NCI-H446 (cell line): ENCODE measurements at regions not wholly inside any gene's neighbourhood (a gene's known extent, or its start where the extent isn't known, plus 50 kb on each side); places are given as distances from the start of the nearest gene placed in this dataset.
"Not testable (repeated sequence)": the region's sequence is repeated elsewhere in the genome, so short reads cannot be mapped to it uniquely, and the experiment has no call there.

ENCODE experiments used
- DNase-seq, 2 experiments: peaks; one replicate each; lab custom pipeline; 2025; lab: John Stamatoyannopoulos, UW

DNA sequence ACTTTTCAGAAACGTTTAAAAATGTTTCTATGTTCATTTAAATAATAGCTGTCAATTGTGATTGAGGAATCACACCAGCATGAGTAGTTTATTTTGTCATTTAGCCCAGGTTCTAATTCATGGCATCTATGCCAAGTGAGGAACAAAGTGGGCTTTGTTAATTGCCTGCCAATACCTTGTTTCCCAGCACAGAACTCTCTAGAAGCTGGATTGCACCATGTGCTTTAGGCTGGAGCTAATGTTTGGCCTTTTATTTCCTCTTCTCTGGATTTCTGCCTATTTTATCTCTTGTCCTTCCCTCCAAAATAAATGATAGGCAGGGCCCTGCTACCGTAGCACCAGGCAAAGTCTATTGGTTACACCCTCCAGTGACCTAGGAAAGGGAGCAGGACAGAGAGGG lies 109.9 kb upstream of the ITGB1 start:
- DNase-seq = no peak

DNA sequence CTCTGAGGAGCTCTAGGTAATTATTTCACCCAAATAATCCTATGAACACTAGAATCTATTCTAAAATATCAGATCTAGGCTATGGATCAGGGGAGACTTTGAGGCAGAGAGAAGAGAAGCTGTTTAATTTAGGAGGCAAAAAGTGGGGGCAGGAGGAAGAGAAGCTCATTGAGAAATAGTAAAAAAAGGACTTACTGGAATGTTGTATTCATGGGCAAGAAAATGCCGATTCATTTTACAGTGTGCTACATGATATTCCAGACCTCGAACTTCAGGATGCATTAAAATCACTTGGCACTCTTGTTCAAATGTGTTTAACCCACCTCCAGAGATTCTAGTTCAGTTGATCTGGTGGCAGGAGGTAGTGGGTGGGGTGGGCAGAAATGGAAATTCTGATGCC lies 109.5 kb upstream of the ITGB1 start:
- DNase-seq = no peak

DNA sequence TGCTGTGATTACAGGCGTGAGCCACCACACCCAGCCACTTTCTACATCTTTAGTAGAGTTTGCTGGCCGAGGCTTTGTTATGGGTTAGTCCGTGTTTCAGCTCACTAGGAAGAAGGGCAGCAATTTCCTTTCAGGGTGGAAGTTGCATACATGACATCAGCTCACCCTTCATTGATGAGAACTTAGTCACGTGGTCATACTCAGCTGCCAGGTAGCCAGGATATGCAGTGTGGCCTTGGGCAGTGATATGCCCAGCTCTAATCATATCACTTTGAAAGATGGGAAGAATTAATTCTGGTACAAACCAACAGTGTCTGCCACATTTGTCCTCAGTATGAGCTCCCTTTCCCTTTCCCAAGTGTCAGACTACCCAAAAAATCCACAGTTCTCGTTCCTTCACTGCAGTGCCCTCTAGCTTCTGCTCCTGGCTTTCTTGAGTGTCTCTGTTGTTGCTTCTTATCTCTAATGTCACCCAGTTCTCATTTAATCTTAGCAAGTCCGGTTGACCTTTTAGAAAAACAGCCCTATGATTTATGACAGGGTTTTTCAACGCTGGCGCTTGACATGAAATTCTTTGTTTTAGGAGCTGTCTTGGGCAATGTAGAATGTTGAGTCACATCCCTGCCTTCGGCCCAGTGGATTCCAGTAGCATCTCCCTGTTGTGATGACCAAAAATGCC lies 108.7 kb upstream of the ITGB1 start:
- no peak for DNase-seq

DNA sequence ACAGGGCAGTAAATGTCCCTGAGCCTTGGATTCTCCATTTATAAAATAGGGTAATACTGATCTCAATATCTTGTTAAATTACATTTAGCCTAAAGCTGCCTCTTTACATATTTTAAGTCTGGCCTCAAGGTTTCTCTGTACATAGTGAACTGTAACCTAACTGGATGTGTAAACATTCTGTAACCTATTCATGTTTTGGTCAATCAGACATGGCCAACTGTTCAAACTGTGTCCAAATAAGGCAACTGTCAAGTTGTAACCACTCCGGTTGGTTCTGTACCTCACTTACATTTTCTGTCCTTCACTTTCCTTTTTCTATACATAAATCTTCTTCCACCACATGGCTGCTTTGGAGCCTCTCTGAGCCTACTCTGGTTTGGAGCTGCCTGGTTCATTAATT lies 107.1 kb upstream of the ITGB1 start:
- DNase-seq = no peak

DNA sequence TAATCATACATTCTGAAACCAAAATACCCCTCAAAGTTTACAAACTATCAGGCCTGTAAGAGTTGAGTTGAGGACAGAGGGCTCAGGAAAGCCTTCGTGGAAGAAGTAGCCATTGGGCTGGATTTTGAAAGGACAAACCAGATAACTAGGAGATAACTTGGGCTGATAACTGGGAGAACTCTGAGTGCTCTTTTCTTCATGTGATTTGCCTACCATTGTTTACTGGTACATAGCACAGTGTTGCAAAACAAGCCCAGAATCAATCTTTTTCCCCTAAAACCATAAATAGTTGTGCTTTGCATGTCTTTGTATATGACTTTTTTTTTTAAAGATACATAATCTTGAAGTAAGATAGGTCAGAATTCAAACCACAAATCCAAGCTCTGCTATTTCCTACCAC lies 106.7 kb upstream of the ITGB1 start:
- no peak for DNase-seq

DNA sequence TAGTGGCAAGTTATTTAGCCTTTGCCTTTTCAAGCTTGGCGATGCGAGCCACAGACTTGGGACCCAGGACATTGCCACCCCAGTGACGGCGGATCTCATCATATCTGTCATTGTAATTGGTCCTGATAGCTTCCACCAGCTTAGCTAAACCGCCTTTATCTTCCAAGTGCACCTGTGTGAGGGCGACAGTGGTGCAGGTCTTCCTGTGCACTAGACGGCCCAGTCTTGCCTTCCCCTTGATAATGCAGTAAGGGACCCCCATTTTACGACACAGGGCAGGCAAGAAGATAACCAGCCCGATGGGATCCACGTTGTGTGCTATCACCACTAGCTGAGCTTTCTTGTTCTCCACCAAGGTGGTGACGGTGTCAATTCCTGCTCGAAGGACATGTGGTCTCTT lies 99.6 kb upstream of the ITGB1 start:
- no peak for DNase-seq

DNA sequence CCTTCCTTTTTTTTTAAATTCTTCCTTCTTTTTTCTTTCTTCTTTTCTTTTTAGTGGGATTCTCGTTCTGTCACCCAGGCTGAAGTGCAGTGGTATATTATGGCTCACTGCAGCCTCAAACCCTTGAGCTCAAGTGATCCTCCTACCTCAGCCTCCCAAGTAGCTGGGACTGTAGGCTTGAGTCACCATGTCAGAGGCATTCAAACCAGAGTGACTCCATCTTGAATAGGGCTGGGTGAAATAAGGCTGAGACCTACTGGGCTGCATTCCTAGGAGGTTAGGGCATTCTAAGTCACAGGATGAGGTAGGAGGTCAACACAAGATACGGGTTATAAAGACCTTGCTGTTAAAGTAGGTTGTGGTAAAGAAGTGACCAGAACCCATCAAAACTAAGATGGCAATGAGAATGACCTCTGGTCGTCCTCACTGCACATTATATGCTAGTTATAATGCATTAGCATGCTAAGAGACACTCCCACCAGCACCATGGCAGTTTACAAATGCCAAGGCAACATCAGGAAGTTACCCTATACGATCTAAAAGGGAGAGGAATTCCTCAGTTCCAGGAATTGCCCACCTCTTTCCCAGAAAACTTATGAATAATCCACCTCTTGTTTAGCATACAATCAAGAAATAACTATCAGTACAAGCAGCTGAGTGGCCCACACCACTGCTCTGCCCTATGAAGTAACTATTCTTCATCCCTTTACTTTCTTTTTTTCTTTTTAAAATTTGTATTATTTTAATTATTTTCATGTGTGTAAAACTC lies 99.0 kb upstream of the ITGB1 start:
- DNase-seq = no peak

DNA sequence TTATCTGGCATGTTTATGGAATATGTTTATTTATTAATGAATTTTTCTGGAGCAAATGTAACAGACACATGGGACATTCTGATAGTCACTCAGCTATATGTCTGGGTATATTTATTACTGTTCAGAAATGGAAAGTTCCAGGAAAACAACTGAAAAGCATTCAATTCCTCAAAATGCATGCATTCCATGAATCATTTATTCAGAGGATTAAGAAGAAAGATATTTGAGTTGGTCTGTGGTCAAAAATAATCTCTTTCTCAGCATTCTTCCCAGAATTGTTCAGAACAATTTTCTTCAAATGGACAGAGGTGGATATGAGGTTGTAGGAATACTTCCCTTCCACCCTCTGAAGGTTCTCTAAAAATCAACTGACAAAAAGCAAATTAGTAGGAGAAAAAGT lies 97.6 kb upstream of the ITGB1 start:
- DNase-seq = no peak

DNA sequence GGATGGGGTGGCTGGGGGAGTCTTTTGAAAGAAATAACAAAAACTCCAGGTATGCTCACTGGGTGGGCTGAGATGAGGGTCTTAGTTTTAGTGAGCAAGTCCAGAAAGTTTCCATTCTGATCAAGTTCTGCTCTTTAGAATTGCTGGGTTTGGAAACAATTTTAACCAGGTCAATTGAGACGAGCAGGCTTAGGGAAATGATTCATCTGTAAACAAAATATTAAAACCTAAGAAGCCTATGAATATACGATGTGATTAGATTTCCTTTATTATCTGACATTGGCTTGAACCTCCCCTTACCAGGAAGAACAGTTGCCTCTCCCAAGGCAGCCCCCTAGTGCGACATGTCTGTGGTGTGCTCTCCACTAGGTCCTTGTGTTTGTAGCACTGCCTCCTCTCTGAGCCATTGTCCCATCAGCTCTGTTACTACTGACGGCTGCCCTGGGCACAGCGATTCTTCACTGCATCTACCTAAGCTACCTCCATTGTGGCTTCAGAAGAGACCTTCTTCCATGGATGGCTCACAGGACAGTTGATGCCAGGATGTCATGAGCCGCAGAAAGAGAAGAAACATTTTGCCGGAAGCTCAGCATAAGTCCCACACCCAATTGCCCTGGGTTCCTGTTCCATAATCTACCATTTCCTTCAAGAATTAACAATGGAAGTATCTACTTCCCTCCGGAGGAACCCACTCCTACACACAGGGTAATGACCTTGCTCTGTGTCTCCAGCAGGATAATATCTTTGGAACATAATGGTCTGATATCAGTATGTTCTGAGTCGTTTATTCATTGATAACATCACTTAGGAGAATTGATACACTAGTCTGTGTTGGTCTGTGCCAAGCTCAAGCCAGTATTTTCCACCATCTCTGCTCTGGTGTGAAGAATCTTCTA lies 95.1 kb upstream of the ITGB1 start:
- DNase-seq = no peak

DNA sequence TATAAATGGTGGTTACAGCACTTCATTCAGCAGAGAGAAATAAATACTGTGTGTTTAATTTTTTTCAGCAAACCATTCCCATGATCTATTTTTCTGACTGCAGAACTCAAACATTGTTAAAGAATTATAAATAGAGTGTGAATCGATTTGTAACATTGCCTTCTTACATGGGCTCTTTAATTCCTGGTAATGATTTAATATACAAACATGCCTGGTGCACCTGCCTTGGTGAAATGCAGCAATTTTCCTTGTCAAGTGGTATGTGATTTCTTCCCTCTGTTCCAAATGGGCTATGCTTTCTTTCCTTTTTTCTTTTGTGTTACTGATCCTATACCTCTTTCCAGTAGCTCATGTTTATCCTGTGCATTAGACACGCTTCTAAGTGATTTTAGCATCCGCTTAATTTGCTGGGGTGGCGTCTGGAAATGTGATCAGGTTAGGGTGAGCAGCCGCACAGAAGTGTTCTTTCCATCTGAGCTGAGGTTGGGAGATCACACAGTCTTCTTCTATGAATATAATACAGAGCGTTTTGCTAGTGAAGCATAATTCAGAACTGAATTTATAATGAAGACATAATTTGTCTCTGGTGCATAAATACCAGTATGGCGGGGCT lies 94.3 kb upstream of the ITGB1 start:
- no peak for DNase-seq

DNA sequence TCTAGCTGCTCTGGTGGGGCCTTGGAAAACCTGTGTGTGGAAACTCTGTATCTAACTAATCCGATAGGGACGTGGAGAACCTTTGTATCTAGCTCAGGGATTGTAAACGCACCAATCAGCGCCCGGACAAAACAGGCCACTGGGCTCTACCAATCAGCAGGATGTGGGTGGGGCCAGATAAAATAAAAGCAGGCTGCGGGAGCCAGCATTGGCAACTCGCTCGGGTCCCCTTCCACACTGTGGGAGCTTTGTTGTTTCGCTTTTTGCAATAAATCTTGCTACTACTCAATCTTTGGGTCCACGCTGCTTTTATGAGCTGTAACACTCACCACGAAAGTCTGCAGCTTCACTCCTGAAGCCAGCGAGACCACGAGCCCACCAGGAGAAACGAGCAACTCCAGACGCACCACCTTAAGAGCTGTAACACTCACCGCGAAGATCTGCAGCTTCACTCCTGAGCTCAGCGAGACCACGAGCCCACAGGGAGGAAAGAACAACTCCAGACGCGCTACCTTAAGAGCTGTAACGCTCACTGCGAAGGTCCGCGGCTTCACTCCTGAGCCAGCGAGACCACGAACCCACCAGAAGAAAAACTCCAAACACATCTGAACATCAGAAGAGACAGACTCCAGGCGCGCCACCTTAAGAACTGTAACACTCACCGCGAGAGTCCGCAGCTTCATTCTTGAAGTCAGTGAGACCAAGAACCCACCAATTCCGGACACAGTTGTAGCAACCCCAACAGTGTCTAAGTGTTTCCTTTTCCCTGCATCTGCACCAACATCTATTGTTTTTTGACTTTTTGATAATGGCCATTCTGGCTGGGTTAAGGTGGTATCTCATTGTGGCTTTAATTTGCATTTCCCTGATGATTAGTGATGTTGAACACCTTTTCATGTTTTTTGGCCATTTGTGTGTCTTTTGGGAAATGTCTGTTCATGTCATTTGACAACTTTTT lies 92.2 kb upstream of the ITGB1 start:
- DNase-seq = not testable (repeated sequence)

DNA sequence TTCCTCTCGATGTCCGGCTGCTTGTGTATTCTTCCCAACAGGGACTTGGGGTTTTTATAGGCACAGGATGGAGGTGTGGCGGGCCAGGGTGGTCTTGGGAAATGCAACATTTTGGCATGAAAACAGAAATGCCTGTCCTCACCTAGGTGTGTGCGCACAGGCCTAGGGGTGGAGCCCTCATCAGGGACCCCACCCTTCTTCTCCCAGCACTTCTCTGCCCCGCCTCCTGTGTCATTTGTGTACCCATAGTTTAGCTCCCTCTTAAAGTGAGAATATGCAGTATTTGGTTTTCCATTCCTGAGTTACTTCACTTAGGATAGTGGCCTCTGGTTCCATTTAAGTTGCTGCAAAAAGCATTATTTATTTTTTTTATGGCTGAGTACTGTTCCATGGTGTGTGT lies 90.2 kb upstream of the ITGB1 start:
- DNase-seq = no peak

DNA sequence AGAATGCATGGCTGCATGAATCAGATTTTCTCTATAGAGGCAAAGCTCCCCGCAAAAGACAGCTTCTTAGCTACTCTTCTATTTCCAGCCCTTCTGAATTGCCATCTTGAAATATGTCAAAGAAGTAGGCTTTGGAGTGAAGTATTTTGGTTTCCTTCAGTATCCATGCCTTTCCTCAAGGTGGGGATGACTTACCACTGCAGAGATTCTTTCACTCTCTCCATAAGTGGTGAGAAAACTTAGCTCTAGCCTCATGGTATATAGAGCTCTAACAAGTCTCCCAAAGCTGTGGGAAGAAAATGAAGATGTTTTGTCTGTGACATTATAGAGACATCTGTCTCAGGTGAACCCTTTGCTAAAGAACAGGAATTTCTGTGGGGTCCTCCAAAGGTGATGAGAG lies 89.6 kb upstream of the ITGB1 start:
- DNase-seq = no peak

DNA sequence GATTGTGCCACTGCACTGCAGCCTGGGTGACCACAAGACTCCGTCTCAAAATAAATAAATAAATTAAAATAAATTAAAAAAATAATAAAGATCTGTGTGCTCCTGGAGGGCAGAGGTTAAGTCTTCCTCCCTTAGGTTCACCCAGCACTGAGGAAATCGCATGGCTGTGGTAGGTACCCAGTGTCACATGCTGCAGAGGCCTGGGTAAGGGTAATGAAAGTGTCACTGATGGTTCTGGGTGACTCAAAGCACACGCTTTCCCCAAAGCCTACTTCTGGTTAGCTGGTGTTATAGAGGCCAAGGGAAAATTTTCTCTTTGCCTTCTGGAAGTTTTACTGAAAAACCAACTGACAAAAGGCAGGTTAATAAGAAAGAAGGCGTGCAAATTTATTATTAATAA lies 88.8 kb upstream of the ITGB1 start:
- no peak for DNase-seq

DNA sequence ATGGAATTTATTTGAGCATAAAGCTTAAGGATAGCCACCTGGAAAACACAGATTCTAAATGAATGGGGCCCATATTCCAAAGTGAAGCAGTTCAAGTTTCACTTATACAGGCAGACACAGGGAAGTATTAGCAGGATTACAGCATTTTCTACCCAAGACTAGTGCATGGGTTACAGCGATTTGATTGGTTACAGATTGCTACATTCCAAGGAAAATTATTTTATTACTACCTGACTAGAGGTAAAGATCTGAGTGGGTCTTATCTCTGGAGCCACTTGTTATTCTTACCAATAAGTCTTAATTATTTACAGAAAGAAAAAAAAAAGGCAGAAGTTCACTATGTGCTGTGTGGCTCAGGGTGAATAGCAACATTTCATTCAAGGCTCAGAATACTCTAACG lies 87.4 kb upstream of the ITGB1 start:
- no peak for DNase-seq

DNA sequence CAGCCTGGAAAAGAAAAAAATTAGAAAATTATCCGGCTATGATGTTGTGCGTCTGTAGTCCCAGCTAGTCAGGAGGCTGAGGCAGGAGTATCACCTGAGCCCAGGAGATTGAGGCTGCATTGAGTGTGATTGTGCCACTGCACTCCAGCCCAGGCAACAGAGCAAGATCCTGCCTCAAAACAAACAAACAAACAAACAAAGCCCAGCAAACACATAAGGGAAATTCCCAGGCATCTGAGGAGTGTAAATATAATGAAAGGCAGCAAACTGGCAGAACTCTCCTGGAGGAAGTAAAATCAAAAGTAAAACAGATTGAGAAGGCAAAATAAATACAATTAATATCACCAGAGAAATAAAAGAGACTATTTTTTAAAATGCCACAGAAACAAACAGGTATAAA lies 84.5 kb upstream of the ITGB1 start:
- no peak for DNase-seq

DNA sequence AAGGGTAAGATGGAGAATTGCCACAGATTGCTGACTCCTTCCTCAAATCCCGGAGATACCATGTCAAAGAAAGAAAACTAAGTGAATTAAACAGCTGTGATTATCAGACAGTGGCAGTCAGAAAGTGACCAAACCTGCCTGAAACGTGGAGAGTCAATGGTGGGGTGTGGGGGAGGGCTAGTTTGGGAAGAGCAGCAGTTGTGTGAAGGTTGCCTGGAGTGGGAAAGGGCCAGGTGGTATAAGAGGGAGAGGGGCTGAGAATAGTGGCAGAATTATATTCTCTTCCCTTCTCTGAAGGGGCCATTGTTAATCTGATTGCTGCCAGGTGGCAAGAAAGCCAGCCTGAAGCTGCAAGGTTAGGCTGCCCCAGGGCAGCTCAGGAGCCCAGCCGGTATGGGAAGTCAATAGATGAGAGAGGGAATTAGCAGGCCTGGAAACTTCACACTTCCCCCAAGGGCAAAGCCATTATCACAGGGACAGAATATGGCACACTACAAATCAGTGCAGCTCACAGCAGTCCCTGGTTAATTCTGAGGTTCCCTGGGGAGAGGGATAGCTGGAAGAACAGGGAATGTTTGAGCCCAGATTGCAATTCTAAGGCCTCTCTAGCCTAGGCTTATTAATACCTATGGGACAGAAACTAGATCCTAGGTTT lies 83.9 kb upstream of the ITGB1 start:
- DNase-seq = no peak

DNA sequence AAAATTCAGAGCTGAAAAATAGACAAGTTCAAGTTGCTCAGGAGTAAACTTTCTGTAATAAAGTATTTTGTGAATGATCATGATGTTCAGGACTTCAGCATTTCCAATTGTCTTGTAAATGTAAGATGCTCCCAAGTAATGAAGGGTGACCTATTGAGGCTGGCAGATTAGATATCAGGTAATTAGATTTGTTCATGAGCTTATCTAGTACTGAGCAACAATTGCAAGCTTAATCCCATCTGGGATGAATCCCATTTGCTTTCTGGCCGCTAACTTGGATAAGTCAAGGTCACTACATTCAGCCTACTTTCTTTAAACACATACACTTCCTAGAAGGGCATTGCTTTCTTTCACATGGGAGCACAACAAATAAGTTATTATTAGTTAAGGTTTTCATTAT lies 82.4 kb upstream of the ITGB1 start:
- no peak for DNase-seq

DNA sequence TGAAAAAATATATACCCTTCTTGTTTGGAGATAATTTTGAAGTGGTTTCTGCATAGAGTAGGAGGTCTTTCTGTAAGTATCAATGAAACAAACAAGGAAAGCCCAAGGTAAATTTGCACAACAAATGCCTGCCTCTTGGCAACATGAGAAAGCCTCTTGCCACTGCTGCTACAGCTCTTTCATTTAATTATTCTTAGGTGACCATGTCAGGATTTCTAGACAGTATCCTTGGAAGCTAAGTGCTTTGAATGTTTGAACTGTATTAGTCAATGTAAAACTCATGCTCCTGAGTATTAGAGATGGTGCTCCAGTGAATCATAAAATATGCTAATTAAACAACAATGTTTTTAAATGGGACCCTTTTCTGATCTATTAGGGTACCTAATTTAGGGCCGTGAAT lies 81.2 kb upstream of the ITGB1 start:
- no peak for DNase-seq

DNA sequence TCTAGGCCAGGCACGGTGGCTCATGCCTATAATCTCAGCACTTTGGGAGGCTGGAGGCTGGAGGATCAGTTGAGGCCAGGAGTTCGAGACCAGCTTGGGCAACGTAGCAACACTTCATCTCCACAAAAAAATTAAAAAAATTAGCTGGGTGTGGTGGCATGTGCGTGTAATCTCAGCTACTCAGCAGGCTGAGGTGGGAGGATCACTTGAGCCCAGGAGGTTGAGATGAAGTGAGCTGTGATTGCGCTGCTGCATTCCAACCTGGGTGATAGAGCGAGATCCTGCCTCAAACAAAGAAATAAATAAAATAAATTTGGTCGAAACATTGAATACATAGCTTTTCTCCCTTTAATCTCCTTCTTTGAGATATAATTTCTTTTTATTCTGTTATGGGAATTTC lies 80.6 kb upstream of the ITGB1 start:
- DNase-seq = no peak

DNA sequence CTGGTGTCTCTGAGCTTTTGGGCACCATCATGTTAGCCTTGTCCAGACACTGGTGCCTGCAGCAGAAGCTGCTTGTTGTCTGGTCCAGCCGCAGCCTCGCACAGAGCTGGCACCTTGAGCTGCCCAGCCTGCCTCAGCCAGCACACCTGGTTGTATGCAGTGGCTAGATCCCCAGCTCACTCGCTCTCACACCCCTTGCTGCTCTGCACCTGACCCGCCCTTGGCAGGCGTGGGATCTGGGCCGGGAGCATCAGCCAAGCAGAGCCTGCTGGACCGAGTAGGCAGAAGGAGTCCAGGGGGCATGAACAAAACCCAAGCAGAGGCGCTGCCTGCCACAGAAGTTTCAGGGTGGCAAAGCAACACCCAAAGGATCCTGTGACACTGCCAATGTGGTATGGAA lies 79.7 kb upstream of the ITGB1 start:
- no peak for DNase-seq
